HG03064 (cell line): ENCODE measurements at regions not wholly inside any gene's neighbourhood (a gene's known extent, or its start where the extent isn't known, plus 50 kb on each side); places are given as distances from the start of the nearest gene placed in this dataset.
"Not testable (repeated sequence)": the region's sequence is repeated elsewhere in the genome, so short reads cannot be mapped to it uniquely, and the experiment has no call there.

Experiments used
- ATAC-seq: cut with Tn5 transposase; IDR thresholded peaks from one replicate; pipeline ENCODE4 v1.9.1; 2021; ENCODE audit warnings: low read depth; ENCODE audit not compliant: unreplicated experiment

DNA sequence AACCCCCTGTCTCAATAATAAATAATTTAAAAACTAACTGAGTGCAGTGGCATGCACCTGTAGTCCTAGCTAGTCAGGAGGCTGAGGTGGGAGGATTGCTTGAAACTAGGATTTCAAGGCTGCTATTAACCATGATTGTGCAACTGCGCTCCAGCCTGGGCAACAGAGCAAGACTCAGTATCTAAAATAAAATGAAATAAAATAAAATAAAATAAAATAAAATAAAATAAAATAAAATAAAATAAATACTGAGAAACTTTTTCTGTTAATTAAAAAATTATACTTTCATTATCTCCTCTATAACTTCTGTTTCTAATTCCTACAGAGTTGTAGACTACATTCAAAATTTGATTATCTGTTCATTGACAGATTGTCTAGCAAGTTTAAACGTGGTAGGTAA is 999.4 kb downstream of the ANKRD7 start:
- ATAC-seq = no peak

DNA sequence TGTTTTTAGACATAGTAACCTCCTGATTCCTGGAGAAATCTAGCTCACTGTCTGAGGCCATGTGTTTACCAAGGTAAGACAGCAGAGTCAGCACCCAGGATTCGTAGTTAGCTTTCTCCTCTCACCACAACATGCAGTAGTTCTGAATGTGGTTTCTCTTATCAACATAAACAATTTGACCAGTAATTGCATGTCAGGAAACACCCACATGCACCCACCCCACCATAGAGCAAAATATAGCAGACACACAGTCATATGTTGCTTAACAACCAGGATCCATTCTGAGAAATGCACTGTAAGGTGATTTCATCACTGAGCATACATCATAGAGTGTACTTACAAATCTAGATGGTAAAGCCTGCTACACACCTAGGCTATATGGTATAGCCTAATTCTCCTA is 1004.0 kb downstream of the ANKRD7 start:
- ATAC-seq = no peak

DNA sequence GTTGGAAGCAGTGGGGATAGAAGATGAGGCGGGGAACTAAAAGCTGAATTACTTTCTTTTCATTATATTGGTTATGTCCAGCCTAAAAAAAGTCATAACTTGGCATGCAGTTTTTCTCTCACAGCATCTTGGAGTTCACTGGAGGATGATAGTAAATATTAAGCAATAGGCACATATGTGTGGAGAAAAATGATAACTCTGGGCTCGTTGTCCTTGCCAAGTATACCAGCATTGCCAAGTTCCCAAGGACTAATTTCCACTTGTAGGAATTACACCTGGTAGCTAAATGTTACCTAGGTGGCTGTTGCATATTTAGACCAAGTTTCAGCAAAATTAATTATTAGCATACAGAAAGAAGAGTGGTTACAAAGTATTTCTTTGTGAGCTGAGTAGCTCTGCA is 1007.6 kb downstream of the ANKRD7 start:
- ATAC-seq = no peak

DNA sequence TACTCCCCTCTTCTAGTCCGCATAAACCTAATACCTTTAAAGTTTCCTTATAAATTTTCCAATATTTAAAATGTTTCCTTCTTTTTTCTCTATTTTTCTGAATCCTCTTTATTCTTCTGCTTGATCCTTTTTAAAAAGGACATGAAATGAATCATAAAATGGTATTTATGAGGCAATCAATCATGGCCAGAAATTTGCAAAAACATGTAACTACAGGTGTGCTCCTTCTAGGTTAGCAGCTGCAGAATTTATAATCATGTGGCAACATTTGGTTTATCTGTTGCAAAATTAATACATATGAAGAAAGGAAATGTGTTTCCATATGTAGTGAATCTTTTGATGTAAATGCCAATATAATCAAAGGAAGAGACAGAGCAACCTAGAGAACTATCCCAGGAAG is 1008.5 kb downstream of the ANKRD7 start:
- ATAC-seq = no peak

DNA sequence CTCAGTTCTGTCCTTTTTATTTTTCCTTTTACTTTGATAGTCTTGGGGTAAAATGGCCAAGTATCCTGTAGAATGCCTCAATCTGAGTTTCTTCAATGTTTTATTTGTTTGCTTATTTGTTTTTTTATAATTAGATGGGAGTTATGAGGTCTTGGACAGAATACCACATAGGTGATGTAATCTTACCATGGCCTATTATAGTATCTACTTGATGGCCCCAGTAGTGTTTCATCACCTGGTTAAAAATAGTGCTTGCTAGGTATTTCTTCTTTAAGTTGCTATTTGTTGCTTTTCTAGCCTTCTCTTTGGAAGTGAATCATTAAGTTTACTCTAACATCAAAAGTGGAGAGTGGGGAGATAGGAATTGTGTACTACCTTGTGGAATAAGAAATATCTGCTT is 1020.0 kb upstream of the KCND2 start:
- no peak for ATAC-seq

DNA sequence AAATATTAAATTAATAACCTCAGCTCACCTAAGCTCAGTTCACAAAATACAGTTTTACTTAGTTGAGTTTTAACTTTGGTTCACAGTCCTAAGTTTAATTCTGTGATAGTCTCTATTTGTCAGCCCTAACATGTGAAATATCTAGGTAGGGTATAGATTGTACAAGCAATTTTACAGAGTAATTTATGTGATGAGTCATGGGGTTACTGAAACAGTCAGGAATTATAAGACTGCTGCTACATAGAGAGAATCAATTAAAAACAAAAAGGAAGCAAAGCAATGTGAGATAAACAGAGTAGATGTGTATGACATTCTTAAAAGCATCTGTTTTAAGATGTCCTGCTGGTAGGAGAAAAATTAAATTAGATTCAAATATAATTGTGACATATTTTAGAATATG is 1018.2 kb upstream of the KCND2 start:
- no peak for ATAC-seq

DNA sequence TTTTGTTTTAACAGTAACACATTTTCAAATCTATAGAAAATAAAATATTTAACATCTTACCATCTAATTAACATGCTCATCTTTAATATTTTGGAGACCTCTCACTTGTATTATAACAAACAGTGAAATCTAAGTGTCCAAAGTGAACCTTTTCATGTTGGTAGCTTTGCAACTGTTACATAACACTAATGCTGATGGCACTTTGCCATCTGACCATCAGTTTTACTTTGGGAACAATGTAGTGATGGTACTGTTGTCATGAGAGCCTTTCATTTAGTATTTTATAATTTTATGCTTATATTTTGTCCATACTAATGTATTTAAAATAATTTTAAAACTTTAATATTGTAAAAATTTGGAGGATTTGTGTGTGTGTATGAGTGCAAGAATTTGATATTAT is 1017.0 kb upstream of the KCND2 start:
- no peak for ATAC-seq

DNA sequence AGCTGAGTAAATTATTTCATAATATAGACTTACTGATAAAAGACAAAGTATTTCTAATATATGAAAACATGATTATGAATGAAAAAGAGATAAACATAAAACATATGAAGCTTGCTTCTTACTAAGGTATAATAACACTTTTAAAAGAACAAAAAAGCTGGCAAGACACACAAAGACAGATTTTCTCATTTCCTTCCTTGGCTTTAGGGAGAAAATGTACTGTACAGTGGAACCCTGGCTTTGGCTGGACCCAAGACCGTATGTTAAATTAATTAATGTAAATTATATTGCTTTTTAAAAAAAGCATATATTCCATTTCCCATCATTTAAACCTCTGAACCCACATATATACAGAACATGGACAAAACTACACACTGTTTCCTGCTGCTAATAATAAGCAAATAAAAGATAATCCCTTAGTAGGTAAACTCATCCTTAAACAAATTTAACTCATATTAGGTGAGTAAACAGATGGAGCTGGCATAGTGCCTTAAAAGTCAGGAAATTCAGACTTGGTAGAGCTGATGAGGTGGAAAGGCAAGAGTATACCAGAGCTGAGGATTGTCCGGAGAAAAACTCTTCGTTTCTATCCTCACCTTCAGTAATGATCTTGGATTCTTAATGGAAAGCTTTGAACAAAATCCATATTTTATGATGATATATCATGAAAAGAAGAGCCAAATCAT is 1016.4 kb upstream of the KCND2 start:
- ATAC-seq = no peak

DNA sequence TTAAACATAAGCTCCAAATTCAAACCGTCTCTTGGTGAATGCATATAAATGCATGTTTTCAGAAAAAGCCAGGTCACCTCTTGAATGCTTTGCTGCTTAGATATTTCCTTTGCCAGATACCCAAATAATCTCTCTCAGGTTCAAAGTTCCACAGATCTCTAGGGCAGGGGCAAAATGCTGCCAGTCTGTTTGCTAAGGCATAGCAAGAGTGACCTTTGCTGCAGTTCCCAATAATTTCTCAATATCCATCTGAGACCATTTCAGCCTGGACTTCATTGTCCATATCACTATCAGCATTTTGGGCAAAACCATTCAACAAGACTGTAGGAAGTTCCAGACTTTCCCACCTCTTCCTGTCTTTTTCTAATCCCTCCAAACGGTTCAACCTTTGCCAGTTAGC is 1006.2 kb upstream of the KCND2 start:
- not testable (repeated sequence) for ATAC-seq

DNA sequence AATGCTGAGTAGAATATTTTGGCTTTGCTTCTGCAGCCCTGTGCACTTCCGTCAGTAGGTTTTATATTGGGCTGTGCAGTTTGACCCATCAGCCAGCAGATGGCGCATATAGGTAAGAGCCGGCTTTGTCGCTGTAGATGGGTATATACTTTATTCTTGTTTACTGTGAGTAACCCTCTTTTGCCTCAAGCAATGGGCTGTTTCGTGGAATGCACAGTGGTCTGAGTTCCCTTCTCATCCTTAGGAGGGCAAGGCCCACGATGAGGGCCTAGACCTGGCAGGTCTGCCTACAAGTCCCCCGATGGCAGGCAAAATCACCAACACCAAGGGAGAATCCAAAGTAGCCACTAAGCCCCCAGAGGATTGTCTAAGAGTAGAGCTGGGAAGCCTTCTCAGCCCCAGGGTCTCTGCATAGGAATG is 1002.9 kb upstream of the KCND2 start:
- peak; percentile 98 for ATAC-seq

DNA sequence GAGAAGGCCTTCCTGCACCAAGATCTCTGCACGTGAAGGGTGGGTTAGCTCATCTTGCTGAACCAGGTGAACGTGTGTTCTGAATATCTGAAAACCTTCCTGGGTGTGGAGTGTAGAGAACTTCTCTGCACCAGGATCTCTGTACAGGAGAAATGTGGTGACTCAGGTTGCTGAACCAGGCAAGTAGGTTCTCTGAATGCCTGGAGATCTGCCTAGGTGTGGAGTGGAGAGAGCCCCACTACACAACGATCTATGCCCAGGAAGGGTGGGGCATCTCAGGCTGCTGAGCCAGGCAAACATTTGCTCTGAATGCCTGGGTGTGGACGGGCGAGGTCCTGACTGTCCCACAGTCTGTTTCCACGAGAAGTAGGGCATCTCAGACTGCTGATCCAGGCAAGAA is 1002.3 kb upstream of the KCND2 start:
- no peak for ATAC-seq

DNA sequence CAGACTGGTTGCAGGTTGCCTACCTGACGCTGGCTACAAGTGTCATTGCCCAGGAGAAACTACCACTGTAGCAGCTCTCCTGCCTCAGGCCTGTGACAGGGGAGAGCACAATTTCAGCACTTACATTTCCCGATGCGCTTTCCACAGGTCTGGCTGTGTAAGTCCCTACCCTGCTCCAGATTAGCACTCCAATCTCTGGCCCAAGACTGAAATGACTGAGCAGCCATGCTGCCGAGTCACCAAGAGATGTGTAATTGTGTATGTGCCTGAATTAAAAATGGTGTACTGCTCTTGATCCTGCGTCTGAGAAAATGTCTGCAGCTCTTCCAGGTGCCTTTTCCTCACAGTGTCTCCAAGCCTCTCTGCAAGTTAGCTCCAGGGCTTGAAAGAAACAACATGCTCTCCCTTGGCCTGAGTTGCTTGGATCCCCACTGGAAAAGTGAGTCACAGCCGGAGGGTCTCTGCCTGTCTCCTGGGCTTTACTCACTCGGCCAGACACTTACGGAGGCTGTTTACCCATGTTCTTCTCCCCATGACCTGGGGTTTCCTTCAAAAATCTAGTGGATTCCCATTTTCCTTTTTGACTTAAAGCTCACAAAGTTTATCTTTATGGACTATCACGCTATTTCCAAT is 1001.7 kb upstream of the KCND2 start:
- ATAC-seq = no peak

DNA sequence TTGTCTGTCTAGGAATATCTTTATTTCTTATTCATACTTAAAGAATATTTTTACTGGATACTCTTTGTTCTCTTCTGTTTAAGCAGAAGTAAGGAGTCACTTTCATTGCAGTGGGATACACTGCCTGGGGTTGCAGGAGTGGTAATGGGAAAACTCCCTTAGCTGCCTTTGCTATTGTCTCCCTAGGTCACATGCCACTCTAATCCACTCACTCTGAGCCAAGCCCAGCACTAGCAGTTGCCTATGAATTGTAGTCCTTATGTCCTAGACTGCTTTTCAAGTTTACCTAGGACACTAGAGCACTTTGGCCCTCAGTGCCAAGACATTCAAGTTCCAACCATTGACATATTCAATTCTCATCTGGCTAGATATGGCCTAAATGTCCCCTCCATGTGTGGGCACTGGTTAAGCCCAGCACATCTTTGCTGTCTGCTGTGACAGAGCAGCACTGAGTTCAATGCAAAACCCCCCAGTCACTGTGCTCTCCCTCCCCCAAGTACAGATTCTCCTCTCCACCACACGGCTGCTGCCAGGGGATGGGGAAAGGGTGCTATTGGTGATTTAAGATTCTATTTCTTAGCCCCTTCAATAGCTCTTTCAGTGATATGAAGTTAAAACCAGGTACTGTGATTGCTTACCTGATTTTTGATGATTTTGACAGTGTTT is 991.7 kb upstream of the KCND2 start:
- ATAC-seq = no peak

DNA sequence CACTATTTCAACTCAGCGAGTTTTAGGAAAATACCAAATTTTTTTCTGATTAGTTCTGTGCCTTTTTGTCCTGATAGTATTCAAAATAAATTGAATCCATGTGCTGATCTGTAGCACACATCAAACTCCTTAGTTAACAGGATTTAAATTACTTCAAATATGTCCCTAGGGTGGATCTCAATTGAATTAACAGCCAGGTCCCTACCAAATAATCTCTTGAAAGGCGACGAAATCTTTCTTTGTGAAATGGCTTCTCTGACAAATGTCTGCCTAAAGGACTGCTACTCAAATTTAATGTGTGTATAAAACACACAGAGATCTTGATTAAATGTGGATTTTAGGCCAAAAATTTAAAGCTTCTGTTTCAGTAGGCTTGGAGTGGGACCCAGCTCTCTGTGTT is 989.6 kb upstream of the KCND2 start:
- ATAC-seq = no peak

DNA sequence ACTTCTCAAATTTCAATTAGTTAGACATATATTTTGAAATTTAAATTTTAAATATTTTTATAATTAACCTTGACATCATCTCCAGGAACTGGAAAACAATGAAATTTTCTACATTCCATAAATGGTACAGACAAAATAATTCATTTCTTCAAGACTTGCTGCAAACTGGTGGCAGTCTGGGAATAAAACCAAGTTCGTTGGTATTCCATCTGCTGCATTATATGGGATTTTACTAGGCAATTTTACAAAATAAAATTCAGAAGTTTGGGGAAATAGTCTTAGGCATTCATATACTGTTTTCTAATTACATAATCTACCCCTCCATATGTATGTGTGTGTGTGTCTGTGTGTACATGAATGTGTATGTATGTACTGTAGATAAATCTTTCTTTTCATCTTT is 984.6 kb upstream of the KCND2 start:
- no peak for ATAC-seq

DNA sequence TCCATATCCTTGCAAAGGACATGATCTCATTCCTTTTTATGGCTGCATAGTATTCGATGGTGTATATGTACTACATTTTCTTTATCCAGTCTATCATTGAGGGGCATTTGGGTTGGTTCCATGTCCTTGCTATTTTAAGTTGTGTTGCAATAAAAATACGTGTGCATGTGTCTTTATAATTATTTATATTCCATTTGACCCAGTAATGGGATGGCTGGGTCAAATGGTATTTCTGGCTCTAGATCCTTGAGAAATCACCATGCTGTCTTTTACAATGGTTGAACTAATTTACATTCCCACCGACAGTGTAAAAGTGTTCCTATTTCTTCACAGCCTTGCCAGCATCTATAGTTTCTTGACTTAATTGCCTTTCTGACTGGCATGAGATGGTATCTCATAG is 972.6 kb upstream of the KCND2 start:
- not testable (repeated sequence) for ATAC-seq

DNA sequence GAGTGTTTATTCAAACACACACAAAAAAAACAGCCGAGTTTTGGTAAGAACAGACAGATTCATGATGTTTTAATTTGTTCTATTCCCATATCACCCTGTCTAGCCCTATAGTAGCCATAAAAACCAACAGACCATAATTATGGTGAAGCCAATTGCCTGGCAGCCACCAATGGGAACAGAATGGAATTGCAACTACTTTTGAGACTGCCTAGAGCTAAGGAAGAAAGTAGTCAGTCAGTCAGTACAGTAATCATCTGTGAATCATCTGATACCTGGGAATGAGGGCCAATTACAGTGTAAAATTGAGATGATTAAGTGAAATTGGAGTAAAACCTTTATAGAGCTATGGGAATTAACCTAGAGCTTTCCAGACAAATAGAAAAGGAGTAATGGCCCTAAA is 952.7 kb upstream of the KCND2 start:
- ATAC-seq = no peak

DNA sequence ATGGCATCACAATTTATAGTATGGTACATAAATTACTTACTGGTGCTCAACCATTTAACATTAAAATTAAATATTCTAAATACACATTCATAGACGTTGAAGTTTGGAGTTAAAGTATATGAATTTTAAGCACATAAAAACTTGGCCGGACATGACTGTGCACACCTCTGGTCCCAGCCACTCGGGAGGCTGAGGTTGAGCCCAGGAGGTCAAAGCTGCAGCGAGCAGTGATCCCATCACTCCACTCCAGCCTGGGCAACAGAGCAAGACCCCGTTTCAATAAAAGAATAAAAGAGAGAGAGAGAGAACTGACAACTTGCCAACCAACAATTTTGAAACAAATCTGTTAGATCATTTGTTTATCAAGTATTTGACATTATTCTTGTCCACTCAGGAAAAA is 943.3 kb upstream of the KCND2 start:
- ATAC-seq = no peak

DNA sequence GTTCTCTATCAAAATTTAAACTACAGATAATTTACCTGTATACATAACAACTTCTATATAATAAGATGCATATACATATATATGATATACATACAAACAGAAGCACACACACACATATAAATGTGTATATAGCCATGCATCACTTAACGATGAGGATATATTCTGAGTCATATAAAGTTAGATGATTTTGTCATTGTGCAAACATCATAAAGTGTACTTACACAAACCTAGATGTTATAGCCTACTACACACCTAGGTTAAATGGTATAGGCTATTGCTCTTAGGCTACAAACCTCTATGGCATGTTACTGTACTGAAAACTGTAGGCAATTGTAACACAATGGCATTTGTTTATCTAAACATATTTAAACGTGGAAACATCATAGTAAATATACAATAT is 937.6 kb upstream of the KCND2 start:
- ATAC-seq = no peak

DNA sequence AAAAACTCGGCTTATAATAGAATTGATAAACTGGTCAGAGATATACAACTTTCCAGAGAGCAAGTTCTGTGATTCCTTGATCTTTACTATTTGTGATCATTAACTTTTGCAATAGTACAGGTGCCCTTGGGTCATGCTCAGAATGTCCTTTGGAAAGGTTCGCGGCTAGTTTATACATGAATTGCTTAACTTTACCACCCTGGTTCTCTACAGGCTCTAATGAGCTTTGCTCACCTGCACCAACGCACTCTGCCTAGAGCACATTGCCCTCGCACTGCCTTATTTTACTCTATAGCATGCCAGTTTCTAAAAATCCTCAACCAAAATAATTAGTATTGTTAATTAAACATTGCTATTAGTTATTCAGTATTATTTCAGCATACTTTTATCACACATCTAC is 931.2 kb upstream of the KCND2 start:
- no peak for ATAC-seq

DNA sequence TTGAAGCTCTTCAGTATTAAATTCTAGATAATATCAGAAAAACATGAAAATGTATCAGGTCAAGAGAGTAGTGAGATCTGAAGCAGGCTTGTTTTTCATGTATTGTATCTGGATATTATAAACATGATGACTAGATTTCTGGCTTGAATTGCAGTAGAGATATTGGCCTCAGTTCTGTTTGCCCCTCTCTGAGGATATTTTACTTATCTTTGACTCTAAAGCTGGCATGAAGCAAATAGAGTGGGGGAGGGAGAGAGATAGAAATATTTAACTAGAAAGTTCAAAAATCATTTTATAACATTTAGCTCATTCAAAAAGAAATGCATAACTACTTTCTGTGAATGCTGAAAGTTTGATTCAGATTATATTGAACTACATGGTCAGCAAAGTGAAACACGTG is 929.7 kb upstream of the KCND2 start:
- ATAC-seq = no peak

DNA sequence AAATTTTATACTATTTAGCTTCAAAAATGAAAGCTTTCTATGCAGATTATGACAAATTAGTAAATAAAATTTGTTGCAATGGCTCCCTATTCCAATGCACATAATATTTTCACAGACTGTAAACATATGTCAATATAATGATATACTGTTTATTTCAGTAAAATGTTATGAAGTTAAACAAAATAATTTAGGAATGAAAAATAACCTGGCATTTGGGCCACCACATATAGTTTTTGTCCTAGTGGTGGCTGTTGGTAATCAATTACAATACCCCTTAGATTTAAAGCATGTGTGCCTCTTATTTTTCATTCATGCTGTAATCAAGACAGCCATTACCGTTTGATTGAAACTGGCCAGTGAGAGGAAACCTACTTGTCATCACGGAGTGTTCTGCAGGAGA is 928.5 kb upstream of the KCND2 start:
- ATAC-seq = no peak
